Keratinocyte (primary cell): ENCODE measurements at regions not wholly inside any gene's neighbourhood (a gene's known extent, or its start where the extent isn't known, plus 50 kb on each side); places are given as distances from the start of the nearest gene placed in this dataset.

ENCODE experiments used
- DNase-seq: peaks from one replicate; pipeline ENCODE4 v3.0.0-alpha.2; 2011; ENCODE audit warnings: low read depth, missing footprints, low spot score
- FAIRE-seq: peaks from 2 replicates; lab custom pipeline; 2011; peaks lifted over from hg19 to GRCh38; lab: Jason Lieb, UNC
- H2AFZ ChIP-seq: 2 replicates; pipeline ENCODE4 v1.6.0; 2012; ENCODE audit warnings: low read length, control low read depth, inconsistent platforms; ENCODE audit not compliant: control insufficient read depth
- H3K27ac ChIP-seq: 2 replicates; pipeline ENCODE4 v1.5.1; 2011; ENCODE audit warnings: low read length; ENCODE audit not compliant: control insufficient read depth, insufficient read depth
- H3K27me3 ChIP-seq: 3 replicates; pipeline ENCODE4 v1.6.0; 2011; ENCODE audit warnings: low read length; ENCODE audit not compliant: control insufficient read depth, insufficient read depth; ENCODE audit errors: extremely low read depth
- H3K36me3 ChIP-seq, 2 experiments: 2 replicates in 1 of 2; 3 replicates in 1 of 2; pipeline ENCODE4 v1.5.1; 2011; ENCODE audit warnings: low read length in 2 of 2, mild to moderate bottlenecking in 1 of 2; ENCODE audit not compliant: control insufficient read depth in 2 of 2, insufficient read depth in 2 of 2; ENCODE audit errors: extremely low read depth in 1 of 2
- H3K4me1 ChIP-seq: 3 replicates; pipeline ENCODE4 v1.5.1; 2011; ENCODE audit warnings: low read length; ENCODE audit not compliant: control insufficient read depth, insufficient read depth; ENCODE audit errors: extremely low read depth
- H3K4me2 ChIP-seq: 3 replicates; pipeline ENCODE4 v1.6.0; 2011; ENCODE audit warnings: low read depth, low read length; ENCODE audit not compliant: control insufficient read depth, insufficient read depth; ENCODE audit errors: extremely low read depth
- H3K4me3 ChIP-seq, 3 experiments: fragments of 200-600 bp in 1 of 3; sonication (generic) in 1 of 3; 2 replicates in 2 of 3; 3 replicates in 1 of 3; pipeline ENCODE4 v1.5.1; 2011 to 2016; ENCODE audit warnings: low read length in 3 of 3, mild to moderate bottlenecking in 3 of 3, control low read depth in 2 of 3, inconsistent platforms in 1 of 3, low read depth in 1 of 3, mixed read lengths in 1 of 3, mixed run types in 1 of 3, moderate library complexity in 1 of 3; ENCODE audit not compliant: control insufficient read depth in 2 of 3, insufficient read depth in 2 of 3; ENCODE audit errors: extremely low read depth in 1 of 3
- H3K79me2 ChIP-seq: 2 replicates; pipeline ENCODE4 v1.6.0; 2012; ENCODE audit warnings: low read length; ENCODE audit not compliant: control insufficient read depth, insufficient read depth
- H3K9ac ChIP-seq: 3 replicates; pipeline ENCODE4 v1.6.0; 2011; ENCODE audit warnings: low read length; ENCODE audit not compliant: control insufficient read depth, insufficient read depth; ENCODE audit errors: extremely low read depth
- H3K9me1 ChIP-seq: 3 replicates; pipeline ENCODE4 v1.6.0; 2011; ENCODE audit warnings: low read length; ENCODE audit not compliant: control insufficient read depth, insufficient read depth; ENCODE audit errors: extremely low read depth
- H3K9me3 ChIP-seq: 2 replicates; pipeline ENCODE4 v1.5.1; 2012; ENCODE audit warnings: low read depth, low read length; ENCODE audit not compliant: control insufficient read depth
- H4K20me1 ChIP-seq: 3 replicates; pipeline ENCODE4 v1.6.0; 2011; ENCODE audit warnings: low read length; ENCODE audit not compliant: control insufficient read depth, insufficient read depth; ENCODE audit errors: extremely low read depth
- EZH2 ChIP-seq: IDR thresholded peaks from one replicate; pipeline ENCODE4 v1.6.1; 2012; ENCODE audit warnings: inconsistent platforms, mild to moderate bottlenecking, low read length, moderate library complexity
- dilution Hi-C: fragments of 300-500 bp; cut with MboI; formaldehyde crosslinking; loops from one replicate; pipeline ENCODE4 v1.7.0; 2020; ENCODE audit warnings: low sequenced_read_pairs; ENCODE audit not compliant: extremely low pct_ligation_motif_present
- TF ChIP-seq, protein P1 (sequence below), 3 experiments: IDR thresholded peaks in 1 of 3; conservative IDR thresholded peaks in 1 of 3; optimal IDR thresholded peaks in 1 of 3; 2 replicates in 2 of 3; 3 replicates in 1 of 3; pipeline versions ENCODE3 to v1.5.1; 2011; ENCODE audit warnings: low read length in 3 of 3, mild to moderate bottlenecking in 3 of 3, moderate library complexity in 2 of 3, control low read depth in 1 of 3, inconsistent platforms in 1 of 3; ENCODE audit not compliant: insufficient read depth in 2 of 3; ENCODE audit errors: extremely low read depth in 1 of 3

DNA sequence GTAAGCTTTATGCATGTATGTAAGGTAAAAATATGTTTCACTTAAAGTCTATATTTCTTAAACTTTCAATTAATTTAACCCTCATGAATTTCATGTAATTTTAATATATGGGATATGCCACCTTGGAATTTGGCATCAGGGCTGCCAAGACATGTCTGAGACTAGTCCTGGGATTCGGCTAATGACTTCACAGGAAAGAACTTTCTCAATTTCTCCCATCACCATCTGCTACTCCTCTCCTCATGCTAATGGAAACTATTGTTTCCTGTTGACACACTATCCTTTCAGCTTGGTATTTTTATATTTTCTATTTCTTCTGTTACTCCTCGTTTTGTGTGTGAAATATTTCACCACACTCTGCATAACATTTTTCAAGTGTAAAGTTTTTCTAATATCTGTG lies 205.9 kb downstream of the ARL4A start:
- H4K20me1 ChIP-seq = no peaks in the 10 kb centered on the region
- TF ChIP-seq, protein P1, sequence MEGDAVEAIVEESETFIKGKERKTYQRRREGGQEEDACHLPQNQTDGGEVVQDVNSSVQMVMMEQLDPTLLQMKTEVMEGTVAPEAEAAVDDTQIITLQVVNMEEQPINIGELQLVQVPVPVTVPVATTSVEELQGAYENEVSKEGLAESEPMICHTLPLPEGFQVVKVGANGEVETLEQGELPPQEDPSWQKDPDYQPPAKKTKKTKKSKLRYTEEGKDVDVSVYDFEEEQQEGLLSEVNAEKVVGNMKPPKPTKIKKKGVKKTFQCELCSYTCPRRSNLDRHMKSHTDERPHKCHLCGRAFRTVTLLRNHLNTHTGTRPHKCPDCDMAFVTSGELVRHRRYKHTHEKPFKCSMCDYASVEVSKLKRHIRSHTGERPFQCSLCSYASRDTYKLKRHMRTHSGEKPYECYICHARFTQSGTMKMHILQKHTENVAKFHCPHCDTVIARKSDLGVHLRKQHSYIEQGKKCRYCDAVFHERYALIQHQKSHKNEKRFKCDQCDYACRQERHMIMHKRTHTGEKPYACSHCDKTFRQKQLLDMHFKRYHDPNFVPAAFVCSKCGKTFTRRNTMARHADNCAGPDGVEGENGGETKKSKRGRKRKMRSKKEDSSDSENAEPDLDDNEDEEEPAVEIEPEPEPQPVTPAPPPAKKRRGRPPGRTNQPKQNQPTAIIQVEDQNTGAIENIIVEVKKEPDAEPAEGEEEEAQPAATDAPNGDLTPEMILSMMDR (optimal IDR thresholded peaks at IDR 0.05 in 1 of 3, IDR thresholded peaks at IDR 0.05 in 1 of 3, conservative IDR thresholded peaks at IDR 0.05 in 1 of 3; ENCODE audit: extremely low read depth in 1 of 3, insufficient read depth in 2 of 3, low read length in 3 of 3) = no peak
- no peak for TF ChIP-seq EZH2
- DNase-seq = no peak

DNA sequence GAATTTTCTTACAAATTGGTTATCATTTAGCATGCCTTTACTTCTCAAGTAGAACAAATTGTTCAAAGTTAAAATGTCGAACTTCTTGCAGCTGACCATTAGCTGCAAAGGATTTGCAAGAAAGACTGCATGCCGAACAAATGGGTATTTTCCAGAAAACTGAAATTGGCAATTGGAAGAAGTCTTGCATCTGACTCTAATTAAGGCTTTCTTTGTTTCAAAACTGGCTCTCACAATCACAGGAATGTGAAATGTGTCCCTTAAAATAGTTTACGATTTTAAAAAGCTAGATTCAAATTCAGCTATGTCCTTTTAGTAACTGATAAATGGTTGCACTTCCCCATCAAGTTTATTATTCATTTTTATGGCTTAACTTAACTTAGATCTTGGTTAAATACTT lies 207.9 kb downstream of the ARL4A start:
- Histone ChIP-seq H3K9me1 (no peaks in the 10 kb centered on the region), H3K4me2 (no peak overlapping the region), H3K27ac (no peak overlapping the region), H3K9ac (no peak overlapping the region), H3K79me2 (no peaks in the 10 kb centered on the region), H3K36me3 (no peaks in the 10 kb centered on the region), H3K9me3 (no peaks in the 10 kb centered on the region), H3K4me1 (peaks cover 7% of the 10 kb centered on the region), H3K27me3 (no peaks in the 10 kb centered on the region), H3K4me3 (no peak overlapping the region), H2AFZ (no peak overlapping the region), H4K20me1 (no peaks in the 10 kb centered on the region)
- dilution Hi-C loops = no loop called here
- TF ChIP-seq, protein P1 (optimal IDR thresholded peaks at IDR 0.05 in 1 of 3, IDR thresholded peaks at IDR 0.05 in 1 of 3, conservative IDR thresholded peaks at IDR 0.05 in 1 of 3; ENCODE audit: extremely low read depth in 1 of 3, insufficient read depth in 2 of 3, low read length in 3 of 3) = no peak
- no peak for TF ChIP-seq EZH2
- FAIRE-seq (no peak), DNase-seq (no peak)

More for the DNA sequence above, 205.9 kb downstream of the ARL4A start:
- Histone ChIP-seq H2AFZ (no peak overlapping the region), H3K27ac (no peak overlapping the region), H3K36me3 (no peaks in the 10 kb centered on the region), H3K9me3 (no peaks in the 10 kb centered on the region), H3K9ac (no peak overlapping the region), H3K79me2 (no peaks in the 10 kb centered on the region), H3K27me3 (no peaks in the 10 kb centered on the region), H3K4me2 (no peak overlapping the region), H3K9me1 (no peaks in the 10 kb centered on the region), H3K4me1 (peaks cover 7% of the 10 kb centered on the region), H3K4me3 (no peak overlapping the region)
- no peak for FAIRE-seq
- dilution Hi-C loops = no loop called here
